T-cell (primary cell): ENCODE measurements at regions not wholly inside any gene's neighbourhood (a gene's known extent, or its start where the extent isn't known, plus 50 kb on each side); places are given as distances from the start of the nearest gene placed in this dataset.
A peak's percentile ranks its signal among the peaks of the same experiment; 100 is the strongest.

Experiments
- ATAC-seq, 4 experiments: fragments of 200-7000 bp in 3 of 4; fragments of 150-1000 bp in 1 of 4; cut with Tn5 transposase; replicated peaks in 1 of 4; 1 replicate in 3 of 4; 2 replicates in 1 of 4; pipeline ENCODE4 v1.10.0; 2021; ENCODE audit warnings: moderate library complexity in 3 of 4, mild to moderate bottlenecking in 2 of 4, moderate number of reproducible peaks in 1 of 4
- CTCF ChIA-PET, 2 donors: fragments of 300-600 bp; sonication (Branson Sonifier 250); formaldehyde crosslinking; loops; one replicate each; lab custom pipeline; 2022; ENCODE audit warnings: antibody characterized with exemption in 2 of 2; lab: Charles Lee
- POLR2A ChIA-PET, 2 donors: fragments of 300-600 bp; sonication (Branson Sonifier 250); formaldehyde crosslinking; loops; one replicate each; lab custom pipeline; 2022; ENCODE audit warnings: antibody characterized with exemption in 2 of 2; lab: Charles Lee
- DNase-seq, 35 experiments: peaks; one replicate each; pipeline versions ENCODE4 v3.0.0 to v3.0.0-alpha.2; 2013 to 2023
- H3K27ac ChIP-seq: one replicate; pipeline ENCODE4 v1.5.1; 2013; ENCODE audit warnings: low read length
- H3K27me3 ChIP-seq, 2 experiments: replicated peaks in 1 of 2; 1 replicate in 1 of 2; 2 replicates in 1 of 2; pipeline versions ENCODE4 v1.6.1 to v1.7.0; 2013; ENCODE audit warnings: low read length in 1 of 2, mixed read lengths in 1 of 2; ENCODE audit not compliant: control insufficient read depth in 2 of 2, insufficient read depth in 2 of 2; ENCODE audit errors: extremely low read depth in 1 of 2
- H3K36me3 ChIP-seq, 2 donors: 1 replicate in 1 of 2; 2 replicates in 1 of 2; pipeline versions ENCODE4 v1.6.1 to v1.7.0; 2013; ENCODE audit warnings: low read length in 1 of 2; ENCODE audit not compliant: control insufficient read depth in 2 of 2, insufficient read depth in 1 of 2; ENCODE audit errors: extremely low read depth in 1 of 2
- H3K4me1 ChIP-seq, 2 experiments: 1 replicate in 1 of 2; 2 replicates in 1 of 2; pipeline versions ENCODE4 v1.6.1 to v1.7.0; 2013; ENCODE audit warnings: low read length in 2 of 2, mixed read lengths in 1 of 2; ENCODE audit not compliant: insufficient read depth in 2 of 2, control insufficient read depth in 1 of 2; ENCODE audit errors: extremely low read depth in 1 of 2
- H3K4me3 ChIP-seq, 2 donors: 1 replicate in 1 of 2; 2 replicates in 1 of 2; pipeline versions ENCODE4 v1.5.1 to v1.7.0; 2013; ENCODE audit warnings: mild to moderate bottlenecking in 2 of 2, low read length in 1 of 2, moderate library complexity in 1 of 2; ENCODE audit not compliant: control insufficient read depth in 1 of 2; ENCODE audit errors: extremely low read depth in 1 of 2
- H3K9me3 ChIP-seq: 2 replicates; pipeline ENCODE4 v1.7.0; 2013
- H3K27ac Mint-ChIP-seq, 2 donors: one replicate each; pipeline ENCODE4 v1.8.0; 2020 to 2021; ENCODE audit warnings: mild to moderate bottlenecking in 2 of 2, mixed read lengths in 2 of 2
- H3K27me3 Mint-ChIP-seq, 2 donors: one replicate each; pipeline ENCODE4 v1.8.0; 2021 to 2022; ENCODE audit warnings: mixed read lengths in 2 of 2
- H3K36me3 Mint-ChIP-seq: one replicate; pipeline ENCODE4 v1.8.0; 2021; ENCODE audit warnings: mixed read lengths
- H3K4me1 Mint-ChIP-seq, 3 donors: one replicate each; pipeline ENCODE4 v1.8.0; 2020 to 2022; ENCODE audit warnings: mixed read lengths in 3 of 3, mild to moderate bottlenecking in 1 of 3
- H3K4me3 Mint-ChIP-seq, 3 donors: one replicate each; pipeline ENCODE4 v1.8.0; 2020 to 2022; ENCODE audit warnings: mild to moderate bottlenecking in 3 of 3, mixed read lengths in 3 of 3, moderate library complexity in 3 of 3
- H3K9me3 Mint-ChIP-seq, 3 donors: one replicate each; pipeline ENCODE4 v1.8.0; 2020 to 2022; ENCODE audit warnings: mixed read lengths in 3 of 3
- WGBS: methylation state at CpG from one replicate; pipeline ENCODE4 v1.1.5; 2013; ENCODE audit warnings: missing lambda C conversion rate; ENCODE audit not compliant: insufficient coverage; 5-methylcytosine and 5-hydroxymethylcytosine counted together

GRCh38 chr2:176508374-176508773 is 239.1 kb downstream of the MTX2 start:
- Histone ChIP-seq H3K4me3 (no peak overlapping the region), H3K27me3 (no peaks in the 10 kb centered on the region), H3K4me1 (no peaks in the 10 kb centered on the region), H3K36me3 (no peaks in the 10 kb centered on the region), H3K27ac (no peak overlapping the region), H3K9me3 (no peaks in the 10 kb centered on the region)
- H3K4me1 Mint-ChIP-seq = no peaks in the 10 kb centered on the region
- ChIA-PET POLR2A (no interaction called here), CTCF (no interaction called here)
- peaks cover 9 to 11% of the 10 kb centered on the region in 2 donors for H3K27me3 Mint-ChIP-seq
- peaks cover 0 to 7% (median 0%) of the 10 kb centered on the region in 3 donors for H3K9me3 Mint-ChIP-seq
- no peak overlapping the region for H3K27ac Mint-ChIP-seq
- DNase-seq = no peak
- H3K4me3 Mint-ChIP-seq = no peak overlapping the region
- no peaks in the 10 kb centered on the region for H3K36me3 Mint-ChIP-seq
- WGBS = no CpG with 5 or more reads among the region's 1 CpG
- ATAC-seq = no peak

DNA sequence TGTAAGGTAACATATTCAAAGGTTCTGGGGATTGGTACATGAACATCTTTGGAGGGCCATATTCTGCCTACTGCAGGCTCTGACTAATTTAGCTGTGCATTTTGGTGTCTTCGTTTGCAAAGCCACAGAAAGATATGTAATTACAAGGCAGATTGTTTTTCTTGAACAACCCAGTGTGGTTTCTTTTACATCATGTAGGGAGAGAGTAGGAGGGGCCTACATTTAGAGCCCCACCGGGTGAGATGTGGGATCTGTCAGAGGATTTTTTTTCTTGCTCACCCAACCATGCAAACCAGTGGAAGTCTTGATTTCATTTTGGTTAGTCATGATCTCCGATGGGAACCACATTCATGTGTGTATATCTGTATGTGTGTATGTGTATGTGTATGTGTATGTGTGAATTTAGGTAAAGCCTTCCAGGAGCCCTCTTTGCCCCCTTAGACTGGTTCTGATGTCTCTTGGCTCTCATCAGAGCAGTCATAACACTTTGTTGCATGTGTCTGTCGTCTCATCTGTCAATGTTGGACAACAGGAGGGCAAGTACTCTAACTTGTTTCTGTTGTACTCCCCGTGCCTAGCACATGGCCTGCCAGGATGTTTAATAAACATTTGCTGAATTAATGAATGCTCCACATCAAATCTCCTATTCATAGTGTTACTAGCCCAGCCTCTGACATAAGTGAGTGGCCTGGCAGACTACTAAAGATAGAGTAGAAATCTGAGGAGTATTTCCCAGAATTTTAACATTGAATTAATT is 239.9 kb downstream of the MTX2 start:
- DNase-seq (no peak), ATAC-seq (no peak)
- no peak overlapping the region for H3K27ac Mint-ChIP-seq
- POLR2A ChIA-PET = no interaction called here
- Histone ChIP-seq H3K4me3 (no peak overlapping the region), H3K4me1 (no peaks in the 10 kb centered on the region), H3K27me3 (no peaks in the 10 kb centered on the region), H3K9me3 (no peaks in the 10 kb centered on the region), H3K36me3 (no peaks in the 10 kb centered on the region), H3K27ac (no peak overlapping the region)
- no peak overlapping the region for H3K4me3 Mint-ChIP-seq
- CTCF ChIA-PET = no interaction called here
- H3K4me1 Mint-ChIP-seq = no peaks in the 10 kb centered on the region
- H3K36me3 Mint-ChIP-seq = no peaks in the 10 kb centered on the region
- H3K9me3 Mint-ChIP-seq = peaks cover 0 to 7% (median 0%) of the 10 kb centered on the region in 3 donors
- 45% methylated on average over 3 of the region's 5 CpGs for WGBS
- H3K27me3 Mint-ChIP-seq = peaks cover 4 to 7% of the 10 kb centered on the region in 2 donors

DNA sequence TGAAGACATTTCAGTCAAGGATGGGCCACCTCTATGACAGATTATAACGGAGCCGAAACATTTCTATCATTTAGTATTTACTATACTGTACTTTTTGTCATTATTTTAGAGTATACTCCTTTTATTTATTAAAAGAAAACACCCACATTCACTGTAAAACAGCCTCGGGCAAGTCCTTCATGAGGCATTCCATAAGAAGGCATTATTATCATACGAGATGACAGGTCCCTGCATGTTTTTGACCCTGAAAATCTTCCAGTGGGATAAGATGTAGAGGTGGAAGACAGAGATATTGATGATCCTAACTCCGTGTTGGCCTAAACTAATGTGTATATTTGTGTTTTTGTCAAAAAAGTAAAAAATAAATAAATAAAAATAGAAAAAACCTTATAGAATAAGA is 245.0 kb downstream of the MTX2 start:
- Mint-ChIP-seq H3K36me3 (no peaks in the 10 kb centered on the region), H3K27ac (no peak overlapping the region), H3K27me3 (peaks cover 0 to 5% of the 10 kb centered on the region in 2 donors), H3K9me3 (peaks cover 0 to 7% (median 0%) of the 10 kb centered on the region in 3 donors), H3K4me3 (no peak overlapping the region), H3K4me1 (peaks cover 6 to 14% (median 8%) of the 10 kb centered on the region in 3 donors)
- ChIA-PET POLR2A (interaction anchor here in 1 of 2 donors (0.6 kb wide), 1 partner anchor 30 kb away, joined by 4 read pairs; no protein-coding TSS in a partner anchor), CTCF (no interaction called here)
- no CpG with 5 or more reads among the region's 5 CpGs for WGBS
- Histone ChIP-seq H3K9me3 (no peaks in the 10 kb centered on the region), H3K27me3 (no peaks in the 10 kb centered on the region), H3K36me3 (no peaks in the 10 kb centered on the region), H3K27ac (no peak overlapping the region), H3K4me3 (no peak overlapping the region), H3K4me1 (peaks cover 0 to 3% of the 10 kb centered on the region in 2 experiments)
- no peak for ATAC-seq
- DNase-seq = no peak

- POLR2A ChIA-PET = interaction anchor here in 1 of 2 donors (0.6 kb wide), 1 partner anchor 31 kb away, joined by 4 read pairs; no protein-coding TSS in a partner anchor
- peaks cover 0 to 3% of the 10 kb centered on the region in 2 experiments for H3K4me1 ChIP-seq
- H3K9me3 Mint-ChIP-seq = peaks cover 0 to 4% (median 0%) of the 10 kb centered on the region in 3 donors
- peaks cover 0 to 5% of the 10 kb centered on the region in 2 donors for H3K27me3 Mint-ChIP-seq
- no peak overlapping the region for H3K4me3 ChIP-seq
- CTCF ChIA-PET = no interaction called here
- H3K36me3 ChIP-seq = no peaks in the 10 kb centered on the region
- H3K27ac Mint-ChIP-seq = no peak overlapping the region
- DNase-seq (no peak), ATAC-seq (no peak)
- H3K4me3 Mint-ChIP-seq = no peak overlapping the region
- peaks cover 6 to 14% (median 8%) of the 10 kb centered on the region in 3 donors for H3K4me1 Mint-ChIP-seq
- 91% methylated on average over 3 of the region's 6 CpGs for WGBS
- no peaks in the 10 kb centered on the region for H3K36me3 Mint-ChIP-seq
- no peak overlapping the region for H3K27ac ChIP-seq
- no peaks in the 10 kb centered on the region for H3K27me3 ChIP-seq
- no peaks in the 10 kb centered on the region for H3K9me3 ChIP-seq
Measured at GRCh38 chr2:176514805-176515500, 245.7 kb downstream of the MTX2 start.

GRCh38 chr2:176516051-176516602 is 246.9 kb downstream of the MTX2 start:
- Histone ChIP-seq H3K27me3 (no peaks in the 10 kb centered on the region), H3K36me3 (no peaks in the 10 kb centered on the region), H3K27ac (no peak overlapping the region), H3K4me3 (no peak overlapping the region), H3K9me3 (no peaks in the 10 kb centered on the region), H3K4me1 (peaks cover 0 to 3% of the 10 kb centered on the region in 2 experiments)
- ATAC-seq (peak in 2 of 4 experiments; percentile 45 to 57), DNase-seq (peak in 1 of 35 experiments; percentile 1)
- ChIA-PET POLR2A (no interaction called here), CTCF (no interaction called here)
- Mint-ChIP-seq H3K27me3 (peaks cover 2 to 3% of the 10 kb centered on the region in 2 donors), H3K27ac (no peak overlapping the region), H3K36me3 (no peaks in the 10 kb centered on the region), H3K4me3 (no peak overlapping the region), H3K4me1 (peaks cover 6 to 14% (median 8%) of the 10 kb centered on the region in 3 donors), H3K9me3 (no peaks in the 10 kb centered on the region)
- WGBS = no CpG with 5 or more reads among the region's 1 CpG

DNA sequence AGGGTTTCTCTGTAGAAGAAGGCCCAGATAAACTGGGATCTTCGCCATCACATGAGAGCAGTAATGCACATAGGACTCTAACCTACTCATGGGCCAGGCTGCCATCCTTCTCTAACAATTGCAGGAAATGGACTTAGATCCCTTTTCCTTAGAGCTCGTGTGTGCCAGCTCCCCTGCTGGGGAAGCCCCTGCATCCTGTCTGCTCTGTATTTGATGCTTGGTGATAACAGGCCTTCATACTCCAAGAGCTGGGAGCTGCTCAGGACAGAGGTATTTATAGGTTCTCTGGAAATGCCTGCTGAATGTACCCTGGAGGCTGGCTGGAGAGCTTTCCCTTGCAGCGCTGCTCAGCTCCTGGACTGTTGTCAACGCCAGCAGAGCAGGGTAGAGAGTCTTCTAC is 249.6 kb downstream of the MTX2 start:
- H3K36me3 ChIP-seq = no peaks in the 10 kb centered on the region
- no peak overlapping the region for H3K4me3 Mint-ChIP-seq
- ATAC-seq = no peak
- H3K27ac Mint-ChIP-seq = no peak overlapping the region
- no peak for DNase-seq
- CTCF ChIA-PET = interaction anchor here in 1 of 2 donors (0.7 kb wide), 1 partner anchor 36 kb away, joined by 3 read pairs; no protein-coding TSS in a partner anchor
- H3K27ac ChIP-seq = no peak overlapping the region
- peaks cover 1 to 5% of the 10 kb centered on the region in 2 donors for H3K27me3 Mint-ChIP-seq
- H3K4me1 Mint-ChIP-seq = peaks cover 6 to 14% (median 8%) of the 10 kb centered on the region in 3 donors
- H3K4me3 ChIP-seq = no peak overlapping the region
- no peaks in the 10 kb centered on the region for H3K27me3 ChIP-seq
- H3K36me3 Mint-ChIP-seq = no peaks in the 10 kb centered on the region
- peaks cover 0 to 3% of the 10 kb centered on the region in 2 experiments for H3K4me1 ChIP-seq
- H3K9me3 ChIP-seq = no peaks in the 10 kb centered on the region
- POLR2A ChIA-PET = no interaction called here
- no peaks in the 10 kb centered on the region for H3K9me3 Mint-ChIP-seq
- 50% methylated on average over 1 of the region's 4 CpGs for WGBS
